ENCODE measurements at regions not wholly inside any gene's neighbourhood (a gene's known extent, or its start where the extent isn't known, plus 50 kb on each side); places are given as distances from the start of the nearest gene placed in this dataset.
"Not testable (repeated sequence)": the region's sequence is repeated elsewhere in the genome, so short reads cannot be mapped to it uniquely, and the experiment has no call there.

GRCh38 chr5:28807195-28807729 is 1768.9 kb upstream of the CDH9 start:
- Histone ChIP-seq H3K36me3 (replicated peaks in 1 of 2; ENCODE audit: control insufficient read depth in 1 of 2, insufficient read depth in 2 of 2, low read length in 1 of 2) (no peaks in the 10 kb centered on the region), H2AFZ (ENCODE audit: low read depth) (no peak overlapping the region), H4K20me1 (ENCODE audit: insufficient read depth) (no peaks in the 10 kb centered on the region), H3K79me2 (ENCODE audit: insufficient read depth) (no peaks in the 10 kb centered on the region), H3K4me1 (ENCODE audit: control insufficient read depth in 1 of 2, insufficient read depth in 2 of 2, low read depth in 1 of 2, low read length in 1 of 2) (no peaks in the 10 kb centered on the region), H3K9me3 (no peaks in the 10 kb centered on the region), H3K4me2 (no peak overlapping the region), H3K9ac (no peak overlapping the region), H3K9me2 (no peaks in the 10 kb centered on the region), H3F3A (replicated peaks; ENCODE audit: insufficient read depth) (no peaks in the 10 kb centered on the region), H3K27me3 (ENCODE audit: insufficient read depth) (no peaks in the 10 kb centered on the region), H3K4me3 (ENCODE audit: low read depth in 2 of 2, low read length in 1 of 2) (no peak overlapping the region), H3K27ac (ENCODE audit: low read depth in 2 of 2, low read length in 1 of 2) (no peak overlapping the region)
- POLR2A ChIA-PET = no interaction called here
- CTCF ChIA-PET = no interaction called here
- TF ChIP-seq CHD2 (IDR thresholded peaks at IDR 0.05; ENCODE audit: low read length, partially characterized antibody) (no peak), RFX5 (IDR thresholded peaks at IDR 0.05; ENCODE audit: low read length) (no peak), GABPA (IDR thresholded peaks at IDR 0.05; ENCODE audit: low read depth) (no peak), POLR2AphosphoS5 (IDR thresholded peaks at IDR 0.05; ENCODE audit: low read depth, low read length) (no peak), JUND (IDR thresholded peaks at IDR 0.05) (no peak), USF1 (IDR thresholded peaks at IDR 0.05; ENCODE audit: borderline replicate concordance, low read depth) (no peak), SIN3A (IDR thresholded peaks at IDR 0.05; ENCODE audit: borderline replicate concordance, low read depth, low read length) (no peak), YY1 (IDR thresholded peaks at IDR 0.05; ENCODE audit: low read depth) (no peak), FOXM1 (IDR thresholded peaks at IDR 0.05; ENCODE audit: low read depth) (no peak), ZBTB33 (IDR thresholded peaks at IDR 0.05; ENCODE audit: borderline replicate concordance, low read depth) (no peak), TEAD4 (IDR thresholded peaks at IDR 0.05; ENCODE audit: borderline replicate concordance, insufficient read depth) (no peak), TCF12 (IDR thresholded peaks at IDR 0.05) (no peak), NFIC (IDR thresholded peaks at IDR 0.05; ENCODE audit: borderline replicate concordance) (no peak), PBX3 (IDR thresholded peaks at IDR 0.05) (no peak), IRF3 (IDR thresholded peaks at IDR 0.05; ENCODE audit: low read depth, low read length) (no peak), FOSL2 (IDR thresholded peaks at IDR 0.05; ENCODE audit: borderline replicate concordance, low read depth) (no peak), ELF1 (IDR thresholded peaks at IDR 0.05) (no peak)
- WGBS (ENCODE audit: low lambda C conversion rate) = 0% methylated on average over 2 of the region's 2 CpGs
- DNase-seq = no peak

GRCh38 chr5:28799035-28799434 is 1760.6 kb upstream of the CDH9 start:
- H3F3A ChIP-seq (replicated peaks; ENCODE audit: insufficient read depth); H3K27ac ChIP-seq (ENCODE audit: low read depth in 2 of 2, low read length in 1 of 2); H3K27me3 ChIP-seq (ENCODE audit: insufficient read depth); POLR2A ChIA-PET; H3K4me2 ChIP-seq; H2AFZ ChIP-seq (ENCODE audit: low read depth); H3K4me1 ChIP-seq (ENCODE audit: control insufficient read depth in 1 of 2, insufficient read depth in 2 of 2, low read depth in 1 of 2, low read length in 1 of 2); H3K36me3 ChIP-seq (replicated peaks in 1 of 2; ENCODE audit: control insufficient read depth in 1 of 2, insufficient read depth in 2 of 2, low read length in 1 of 2); H4K20me1 ChIP-seq (ENCODE audit: insufficient read depth); H3K9me2 ChIP-seq; H3K9me3 ChIP-seq; CTCF ChIA-PET; H3K79me2 ChIP-seq (ENCODE audit: insufficient read depth); H3K9ac ChIP-seq; DNase-seq; H3K4me3 ChIP-seq (ENCODE audit: low read depth in 2 of 2, low read length in 1 of 2): not testable (repeated sequence)
- 96% methylated on average over 5 of the region's 16 CpGs for WGBS (ENCODE audit: low lambda C conversion rate)

All from SK-N-SH (cell line).